Tibial nerve (tissue), 4 donors: ENCODE measurements at regions not wholly inside any gene's neighbourhood (a gene's known extent, or its start where the extent isn't known, plus 50 kb on each side); places are given as distances from the start of the nearest gene placed in this dataset. TPM values are rescaled to one million over a fixed set of nuclear protein-coding genes. Genes with fewer than 3 reads are reported as not detected.

ENCODE experiments used
- DNase-seq, 2 donors: peaks; one replicate each; pipeline ENCODE4 v3.0.0-alpha.2; 2019; ENCODE audit warnings: low spot score in 2 of 2
- H3K27ac ChIP-seq, 4 donors: fragments of 200-600 bp; sonication (generic) in 3 of 4; one replicate each; pipeline ENCODE4 v1.5.1; 2017 to 2019; ENCODE audit warnings: mild to moderate bottlenecking in 1 of 4
- H3K27me3 ChIP-seq, 2 donors: fragments of 200-600 bp; sonication (generic) in 1 of 2; one replicate each; pipeline versions ENCODE4 v1.5.1 to v1.6.0; 2017 to 2019
- H3K36me3 ChIP-seq, 3 donors: fragments of 200-600 bp; sonication (generic); one replicate each; pipeline ENCODE4 v1.5.1; 2018 to 2019
- H3K4me1 ChIP-seq, 4 donors: fragments of 200-600 bp; sonication (generic) in 3 of 4; one replicate each; pipeline ENCODE4 v1.5.1; 2017 to 2019
- H3K4me3 ChIP-seq, 4 donors: fragments of 200-600 bp; sonication (generic) in 3 of 4; one replicate each; pipeline ENCODE4 v1.5.1; 2017 to 2019; ENCODE audit warnings: mild to moderate bottlenecking in 1 of 4, moderate library complexity in 1 of 4
- H3K9me3 ChIP-seq, 4 donors: fragments of 200-600 bp; sonication (generic) in 3 of 4; one replicate each; pipeline ENCODE4 v1.5.1; 2017 to 2019
- EP300 ChIP-seq, 2 donors: sonication (generic); formaldehyde crosslinking; IDR thresholded peaks; one replicate each; pipeline ENCODE4 v1.6.1; 2017; ENCODE audit warnings: antibody characterized with exemption in 2 of 2, mild to moderate bottlenecking in 1 of 2
- POLR2A ChIP-seq, 2 donors: fragments of 450-650 bp; IDR thresholded peaks; one replicate each; pipeline ENCODE4 v1.6.1; 2017; ENCODE audit warnings: antibody characterized with exemption in 2 of 2, mild to moderate bottlenecking in 2 of 2, moderate library complexity in 2 of 2
- WGBS, 2 donors: methylation state at CpG; one replicate each; pipeline ENCODE4 v1.1.5; 2018; 5-methylcytosine and 5-hydroxymethylcytosine counted together
- small RNA-seq: library from RNA; depleted of rRNA; stranded (forward); fragments of <200 nt; gene quantifications from one replicate; pipeline ENCODE3, GENCODE V24; 2016
- TF ChIP-seq, protein P1 (sequence below), 5 experiments: fragments of 200-600 bp in 3 of 5; fragments of 450-650 bp in 2 of 5; sonication (generic) in 3 of 5; IDR thresholded peaks; one replicate each; pipeline ENCODE4 v1.5.1; 2016 to 2019; ENCODE audit warnings: antibody characterized with exemption in 5 of 5, mild to moderate bottlenecking in 3 of 5, moderate library complexity in 2 of 5

DNA sequence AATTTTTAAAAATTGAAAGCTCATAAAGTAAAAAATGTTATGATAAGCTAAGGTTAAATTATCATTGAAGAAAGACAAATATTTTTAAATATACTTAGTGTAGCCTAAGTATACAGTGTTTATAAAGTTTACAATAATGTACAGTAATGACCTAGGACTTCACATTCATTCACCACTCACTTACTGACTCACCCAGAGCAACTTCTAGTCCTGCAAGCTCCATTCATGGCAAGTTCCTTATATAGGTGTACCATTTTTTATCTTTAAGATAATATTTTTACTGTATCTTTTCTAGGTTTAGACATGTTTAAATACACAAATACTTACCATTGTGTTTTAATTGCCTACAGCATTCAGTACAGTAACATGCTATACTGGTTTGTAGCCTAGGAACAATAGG, 112.3 kb upstream of the RADX start:
- H3K4me3 ChIP-seq: no peak overlapping the region
- H3K27ac ChIP-seq: no peak overlapping the region
- H3K9me3 ChIP-seq: no peaks in the 10 kb centered on the region
- H3K27me3 ChIP-seq: peaks cover 0 to 10% of the 10 kb centered on the region in 2 donors
- TF ChIP-seq EP300 (IDR thresholded peaks at IDR 0.05) (no peak), POLR2A (IDR thresholded peaks at IDR 0.05) (no peak)
- TF ChIP-seq, protein P1, sequence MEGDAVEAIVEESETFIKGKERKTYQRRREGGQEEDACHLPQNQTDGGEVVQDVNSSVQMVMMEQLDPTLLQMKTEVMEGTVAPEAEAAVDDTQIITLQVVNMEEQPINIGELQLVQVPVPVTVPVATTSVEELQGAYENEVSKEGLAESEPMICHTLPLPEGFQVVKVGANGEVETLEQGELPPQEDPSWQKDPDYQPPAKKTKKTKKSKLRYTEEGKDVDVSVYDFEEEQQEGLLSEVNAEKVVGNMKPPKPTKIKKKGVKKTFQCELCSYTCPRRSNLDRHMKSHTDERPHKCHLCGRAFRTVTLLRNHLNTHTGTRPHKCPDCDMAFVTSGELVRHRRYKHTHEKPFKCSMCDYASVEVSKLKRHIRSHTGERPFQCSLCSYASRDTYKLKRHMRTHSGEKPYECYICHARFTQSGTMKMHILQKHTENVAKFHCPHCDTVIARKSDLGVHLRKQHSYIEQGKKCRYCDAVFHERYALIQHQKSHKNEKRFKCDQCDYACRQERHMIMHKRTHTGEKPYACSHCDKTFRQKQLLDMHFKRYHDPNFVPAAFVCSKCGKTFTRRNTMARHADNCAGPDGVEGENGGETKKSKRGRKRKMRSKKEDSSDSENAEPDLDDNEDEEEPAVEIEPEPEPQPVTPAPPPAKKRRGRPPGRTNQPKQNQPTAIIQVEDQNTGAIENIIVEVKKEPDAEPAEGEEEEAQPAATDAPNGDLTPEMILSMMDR (IDR thresholded peaks at IDR 0.05): no peak
- H3K4me1 ChIP-seq: no peaks in the 10 kb centered on the region
- no peaks in the 10 kb centered on the region for H3K36me3 ChIP-seq
- no peak for DNase-seq

DNA sequence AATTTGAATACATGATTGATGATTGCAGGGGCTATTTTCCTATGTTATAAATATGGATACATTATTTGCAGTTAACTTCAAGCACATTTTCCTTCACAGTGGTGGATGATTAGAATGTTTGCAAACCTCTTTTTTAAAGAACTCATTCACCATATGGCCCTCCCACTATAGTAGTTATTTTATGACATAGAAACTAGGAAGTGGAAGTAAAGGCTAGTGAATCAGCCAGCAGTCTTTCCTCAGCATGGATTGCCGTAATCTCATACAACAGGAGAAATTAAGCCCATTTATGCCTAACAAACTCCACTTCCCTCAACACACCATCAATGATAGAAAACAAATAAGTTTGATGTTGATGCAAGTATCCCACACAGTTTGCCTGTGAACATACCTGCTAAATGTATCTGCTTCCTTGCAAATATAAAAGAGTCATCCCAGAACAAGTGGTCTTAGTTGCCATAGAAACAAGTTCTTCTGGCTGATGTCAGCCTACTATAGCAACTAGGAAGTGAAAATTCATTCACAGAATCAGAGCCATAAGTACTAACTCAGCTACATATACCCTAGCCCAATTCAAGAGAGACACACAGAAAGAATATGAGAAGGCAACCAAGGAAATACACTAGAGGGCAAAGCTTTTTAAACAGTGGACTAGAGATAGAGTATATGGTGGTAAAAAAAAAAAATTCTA, 100.9 kb upstream of the RADX start:
- H3K27ac ChIP-seq: no peak overlapping the region
- no peak overlapping the region for H3K4me3 ChIP-seq
- TF ChIP-seq, protein P1 (IDR thresholded peaks at IDR 0.05): no peak
- TF ChIP-seq POLR2A (IDR thresholded peaks at IDR 0.05) (no peak), EP300 (IDR thresholded peaks at IDR 0.05) (no peak)
- peaks cover 0 to 30% of the 10 kb centered on the region in 2 donors for H3K27me3 ChIP-seq
- no peaks in the 10 kb centered on the region for H3K9me3 ChIP-seq
- WGBS, 2 donors: 77 to 86% methylated on average over 1 of the region's 1 CpG
- H3K4me1 ChIP-seq: no peaks in the 10 kb centered on the region
- no peaks in the 10 kb centered on the region for H3K36me3 ChIP-seq
- no peak for DNase-seq

Small RNAs in the stretch of these regions (small RNA-seq; reads per million reads assigned to genes)
- gene AL133271.1: not detected
- gene RF00019: not detected
